WTC11 (cell line): ENCODE measurements at regions not wholly inside any gene's neighbourhood (a gene's known extent, or its start where the extent isn't known, plus 50 kb on each side); places are given as distances from the start of the nearest gene placed in this dataset.

Experiments used
- FOXP1 ChIP-seq: sonication (generic); formaldehyde crosslinking; IDR thresholded peaks from 2 replicates; pipeline ENCODE4 v1.8.0; 2022; ENCODE audit warnings: missing genetic modification reagents, mild to moderate bottlenecking, moderate library complexity, borderline replicate concordance
- TF ChIP-seq, protein P1 (sequence below): fragments of 200-600 bp; IDR thresholded peaks from 2 replicates; pipeline ENCODE4 v1.8.0; 2022; ENCODE audit warnings: antibody characterized with exemption
- TF ChIP-seq, protein P2 (sequence below): sonication (generic); formaldehyde crosslinking; IDR thresholded peaks from 2 replicates; pipeline ENCODE4 v1.8.0; 2023; ENCODE audit warnings: missing genetic modification reagents, mild to moderate bottlenecking, borderline replicate concordance

DNA sequence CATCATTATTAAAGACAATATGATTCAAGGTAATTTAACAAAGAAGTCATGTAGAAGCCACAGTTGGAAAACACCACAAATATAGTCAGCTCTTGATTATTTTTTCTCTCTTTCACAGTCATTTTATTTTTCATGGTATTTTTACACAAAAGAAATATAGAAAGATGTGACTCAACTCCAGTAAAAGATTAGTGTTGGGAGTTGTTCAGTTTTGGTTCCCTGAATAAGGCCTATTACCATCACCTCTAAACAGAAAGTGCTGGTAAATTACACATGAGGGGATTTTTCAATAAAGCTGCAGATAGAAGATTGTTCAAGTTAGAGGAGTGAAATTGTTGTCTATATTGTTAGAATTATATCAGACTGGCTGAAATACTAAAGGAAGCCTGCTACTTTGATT, 107.0 kb downstream of the DDIT4L start:
- TF ChIP-seq, protein P1, sequence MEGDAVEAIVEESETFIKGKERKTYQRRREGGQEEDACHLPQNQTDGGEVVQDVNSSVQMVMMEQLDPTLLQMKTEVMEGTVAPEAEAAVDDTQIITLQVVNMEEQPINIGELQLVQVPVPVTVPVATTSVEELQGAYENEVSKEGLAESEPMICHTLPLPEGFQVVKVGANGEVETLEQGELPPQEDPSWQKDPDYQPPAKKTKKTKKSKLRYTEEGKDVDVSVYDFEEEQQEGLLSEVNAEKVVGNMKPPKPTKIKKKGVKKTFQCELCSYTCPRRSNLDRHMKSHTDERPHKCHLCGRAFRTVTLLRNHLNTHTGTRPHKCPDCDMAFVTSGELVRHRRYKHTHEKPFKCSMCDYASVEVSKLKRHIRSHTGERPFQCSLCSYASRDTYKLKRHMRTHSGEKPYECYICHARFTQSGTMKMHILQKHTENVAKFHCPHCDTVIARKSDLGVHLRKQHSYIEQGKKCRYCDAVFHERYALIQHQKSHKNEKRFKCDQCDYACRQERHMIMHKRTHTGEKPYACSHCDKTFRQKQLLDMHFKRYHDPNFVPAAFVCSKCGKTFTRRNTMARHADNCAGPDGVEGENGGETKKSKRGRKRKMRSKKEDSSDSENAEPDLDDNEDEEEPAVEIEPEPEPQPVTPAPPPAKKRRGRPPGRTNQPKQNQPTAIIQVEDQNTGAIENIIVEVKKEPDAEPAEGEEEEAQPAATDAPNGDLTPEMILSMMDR: no peak
- TF ChIP-seq, protein P2, sequence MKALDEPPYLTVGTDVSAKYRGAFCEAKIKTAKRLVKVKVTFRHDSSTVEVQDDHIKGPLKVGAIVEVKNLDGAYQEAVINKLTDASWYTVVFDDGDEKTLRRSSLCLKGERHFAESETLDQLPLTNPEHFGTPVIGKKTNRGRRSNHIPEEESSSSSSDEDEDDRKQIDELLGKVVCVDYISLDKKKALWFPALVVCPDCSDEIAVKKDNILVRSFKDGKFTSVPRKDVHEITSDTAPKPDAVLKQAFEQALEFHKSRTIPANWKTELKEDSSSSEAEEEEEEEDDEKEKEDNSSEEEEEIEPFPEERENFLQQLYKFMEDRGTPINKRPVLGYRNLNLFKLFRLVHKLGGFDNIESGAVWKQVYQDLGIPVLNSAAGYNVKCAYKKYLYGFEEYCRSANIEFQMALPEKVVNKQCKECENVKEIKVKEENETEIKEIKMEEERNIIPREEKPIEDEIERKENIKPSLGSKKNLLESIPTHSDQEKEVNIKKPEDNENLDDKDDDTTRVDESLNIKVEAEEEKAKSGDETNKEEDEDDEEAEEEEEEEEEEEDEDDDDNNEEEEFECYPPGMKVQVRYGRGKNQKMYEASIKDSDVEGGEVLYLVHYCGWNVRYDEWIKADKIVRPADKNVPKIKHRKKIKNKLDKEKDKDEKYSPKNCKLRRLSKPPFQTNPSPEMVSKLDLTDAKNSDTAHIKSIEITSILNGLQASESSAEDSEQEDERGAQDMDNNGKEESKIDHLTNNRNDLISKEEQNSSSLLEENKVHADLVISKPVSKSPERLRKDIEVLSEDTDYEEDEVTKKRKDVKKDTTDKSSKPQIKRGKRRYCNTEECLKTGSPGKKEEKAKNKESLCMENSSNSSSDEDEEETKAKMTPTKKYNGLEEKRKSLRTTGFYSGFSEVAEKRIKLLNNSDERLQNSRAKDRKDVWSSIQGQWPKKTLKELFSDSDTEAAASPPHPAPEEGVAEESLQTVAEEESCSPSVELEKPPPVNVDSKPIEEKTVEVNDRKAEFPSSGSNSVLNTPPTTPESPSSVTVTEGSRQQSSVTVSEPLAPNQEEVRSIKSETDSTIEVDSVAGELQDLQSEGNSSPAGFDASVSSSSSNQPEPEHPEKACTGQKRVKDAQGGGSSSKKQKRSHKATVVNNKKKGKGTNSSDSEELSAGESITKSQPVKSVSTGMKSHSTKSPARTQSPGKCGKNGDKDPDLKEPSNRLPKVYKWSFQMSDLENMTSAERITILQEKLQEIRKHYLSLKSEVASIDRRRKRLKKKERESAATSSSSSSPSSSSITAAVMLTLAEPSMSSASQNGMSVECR (CRISPR knock-in tag): no peak
- TF ChIP-seq FOXP1: no peak
